ENCODE measurements at regions not wholly inside any gene's neighbourhood (a gene's known extent, or its start where the extent isn't known, plus 50 kb on each side); places are given as distances from the start of the nearest gene placed in this dataset.

DNA sequence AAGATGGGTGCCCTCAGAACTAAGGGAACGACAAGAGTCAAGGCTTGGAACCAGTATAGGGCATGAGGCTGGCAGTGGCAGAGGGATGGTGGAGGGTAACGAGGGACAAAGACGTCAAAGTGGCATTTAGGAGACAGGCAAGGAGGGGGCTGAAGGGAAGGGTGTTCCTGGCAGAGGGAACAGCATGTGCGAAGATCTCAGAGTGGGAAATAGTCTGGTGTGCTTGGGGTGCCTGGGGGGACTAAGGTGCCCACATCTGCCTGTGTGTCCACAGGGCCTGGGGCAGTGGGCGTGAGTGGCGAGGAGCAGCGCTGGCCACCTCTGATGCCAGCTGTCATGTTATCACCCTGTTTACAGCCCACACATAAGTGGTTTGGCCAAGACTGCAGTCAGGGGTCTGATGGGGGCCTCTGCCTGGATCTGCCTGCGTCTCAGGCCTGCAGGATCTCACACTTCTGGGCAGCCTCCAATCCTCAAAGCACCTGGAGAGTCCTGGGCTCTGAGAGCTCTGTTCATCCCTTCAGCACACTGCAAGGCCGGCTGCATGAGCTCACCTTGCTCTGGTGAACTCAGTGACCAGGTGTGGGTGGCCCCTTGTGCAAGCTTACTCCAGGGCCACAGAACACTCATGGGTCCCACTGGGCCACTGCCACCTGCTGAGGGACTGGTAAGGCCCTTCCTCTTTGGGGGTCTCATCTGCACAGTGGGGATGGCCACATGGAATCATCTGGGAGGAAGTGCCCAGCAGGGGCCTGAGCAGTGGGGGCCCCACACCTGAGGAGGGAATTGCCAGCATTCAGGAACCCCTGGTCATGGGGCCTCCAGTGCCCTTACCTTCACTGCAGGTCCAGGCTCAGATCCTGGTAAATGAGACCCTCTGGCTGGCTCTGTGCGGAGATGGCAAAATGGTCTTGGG is 89.7 kb upstream of the SHISAL1 start:
- no peak for DNase-seq

DNA sequence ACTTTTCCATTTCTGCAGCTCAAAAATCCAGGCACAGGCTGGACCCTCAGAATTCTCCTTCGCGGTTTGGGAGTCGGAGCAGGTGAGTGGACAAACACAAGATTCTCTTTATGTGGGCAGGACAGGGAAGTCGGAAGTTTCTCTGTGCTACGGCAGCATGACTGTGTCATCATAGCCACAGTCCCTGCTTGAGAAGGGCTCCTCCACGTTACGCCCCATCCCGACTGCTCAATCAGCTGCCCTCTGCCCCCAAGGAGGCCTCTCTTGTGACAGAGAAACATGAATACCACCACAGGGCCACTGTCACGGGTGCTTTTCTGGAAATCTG is 89.0 kb upstream of the SHISAL1 start:
- no peak for DNase-seq

DNA sequence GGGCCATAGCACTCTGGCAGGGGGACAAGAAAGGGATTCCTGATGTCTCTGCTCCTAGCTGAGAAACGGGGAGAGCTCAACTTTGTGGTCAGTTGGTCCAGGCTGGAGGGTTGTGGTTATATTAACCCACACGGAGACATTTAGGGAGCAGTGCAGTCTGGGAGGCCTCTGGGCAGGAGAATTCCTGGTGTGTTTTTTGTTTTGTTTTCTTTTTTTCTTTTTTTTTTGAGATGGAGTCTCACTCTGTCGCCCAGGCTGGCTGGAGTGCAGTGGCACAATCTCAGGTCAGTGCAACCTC is 88.0 kb upstream of the SHISAL1 start:
- DNase-seq: no peak

DNA sequence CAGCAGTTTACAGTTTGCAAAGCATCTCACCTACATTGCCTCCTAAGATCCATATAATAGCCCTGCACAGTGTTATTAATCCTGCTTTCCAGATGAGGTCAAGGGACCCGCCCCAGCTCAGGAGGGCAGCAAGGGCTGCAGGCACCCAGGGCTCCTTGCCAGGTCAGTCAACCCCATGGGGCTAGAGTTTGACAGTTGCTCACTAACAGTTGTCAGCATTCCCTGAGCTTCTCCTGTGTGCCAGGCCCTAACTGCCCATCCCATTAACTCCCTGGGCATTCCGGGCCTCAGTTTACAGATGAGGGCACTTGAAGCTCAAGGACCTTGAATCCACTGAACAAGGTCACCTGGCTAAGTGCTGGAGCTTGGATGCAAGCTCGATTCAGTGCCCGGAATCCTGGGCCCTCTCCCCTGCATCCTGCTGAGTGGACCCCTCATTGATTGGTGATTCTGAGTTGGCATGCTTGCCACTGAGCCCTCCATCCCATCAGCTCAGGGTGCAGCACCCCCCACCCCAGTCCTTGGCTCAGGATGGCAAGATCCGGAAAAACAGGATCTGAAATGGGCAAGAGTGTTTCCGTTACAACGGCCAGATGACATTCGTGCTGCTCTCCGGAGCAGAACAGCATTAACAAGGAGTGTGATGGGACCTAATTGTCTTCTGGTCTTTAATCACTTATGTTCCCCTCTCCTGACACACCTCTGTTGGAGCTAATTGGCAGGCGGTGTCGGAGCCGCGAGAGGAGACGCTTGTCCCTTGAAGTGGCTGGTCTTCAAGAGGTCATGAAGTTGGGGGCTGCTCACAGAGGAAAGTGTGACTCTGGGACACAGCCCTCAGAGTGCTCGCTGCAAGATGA is 87.4 kb upstream of the SHISAL1 start:
- no peak for DNase-seq

DNA sequence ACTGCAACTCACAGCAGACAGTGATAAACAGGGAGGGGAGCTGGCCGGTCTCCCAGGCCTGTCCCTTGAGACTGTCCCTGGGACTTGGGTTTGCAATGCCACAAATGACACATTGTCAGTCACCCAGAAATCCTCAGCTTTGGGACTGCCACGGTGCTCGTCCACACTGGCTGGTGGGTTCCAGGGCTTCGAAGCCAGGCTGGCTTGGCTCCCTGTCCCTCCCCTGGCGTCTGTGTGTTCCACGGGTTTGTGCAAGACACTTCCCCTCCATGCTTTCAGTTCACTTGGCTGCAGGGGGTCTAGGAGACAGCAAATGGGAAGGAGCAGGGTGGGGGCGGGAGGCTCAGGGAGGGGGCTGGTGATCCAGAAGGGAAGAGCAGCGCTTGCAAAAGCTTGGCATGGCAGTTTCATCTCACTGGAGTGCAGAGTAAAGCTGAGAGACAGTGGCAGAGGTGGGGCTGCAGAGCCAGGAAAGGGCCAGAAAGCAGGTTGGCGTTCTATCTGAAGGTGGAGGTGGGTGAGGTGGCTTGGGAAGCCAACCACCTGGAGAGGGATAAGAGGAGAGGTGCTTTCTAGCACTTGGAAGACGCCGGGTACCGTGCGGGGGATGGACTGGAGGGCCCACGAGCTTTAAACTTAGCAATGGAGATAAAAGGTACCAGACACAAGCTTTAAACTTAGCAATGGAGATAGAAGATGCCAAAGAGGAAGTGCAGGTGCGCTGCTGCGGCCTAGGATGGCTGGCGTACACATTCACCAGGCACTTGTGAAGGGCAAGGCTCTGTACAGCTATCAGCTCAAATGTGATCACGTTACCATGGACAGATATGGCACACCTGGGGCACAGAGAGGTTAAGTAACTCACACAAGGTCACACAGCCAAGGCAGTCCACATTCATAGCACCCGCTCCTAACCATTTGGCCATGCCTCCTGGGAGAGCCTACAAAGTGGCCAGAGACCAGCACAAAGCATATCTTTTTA is 86.4 kb upstream of the SHISAL1 start:
- DNase-seq: no peak

DNA sequence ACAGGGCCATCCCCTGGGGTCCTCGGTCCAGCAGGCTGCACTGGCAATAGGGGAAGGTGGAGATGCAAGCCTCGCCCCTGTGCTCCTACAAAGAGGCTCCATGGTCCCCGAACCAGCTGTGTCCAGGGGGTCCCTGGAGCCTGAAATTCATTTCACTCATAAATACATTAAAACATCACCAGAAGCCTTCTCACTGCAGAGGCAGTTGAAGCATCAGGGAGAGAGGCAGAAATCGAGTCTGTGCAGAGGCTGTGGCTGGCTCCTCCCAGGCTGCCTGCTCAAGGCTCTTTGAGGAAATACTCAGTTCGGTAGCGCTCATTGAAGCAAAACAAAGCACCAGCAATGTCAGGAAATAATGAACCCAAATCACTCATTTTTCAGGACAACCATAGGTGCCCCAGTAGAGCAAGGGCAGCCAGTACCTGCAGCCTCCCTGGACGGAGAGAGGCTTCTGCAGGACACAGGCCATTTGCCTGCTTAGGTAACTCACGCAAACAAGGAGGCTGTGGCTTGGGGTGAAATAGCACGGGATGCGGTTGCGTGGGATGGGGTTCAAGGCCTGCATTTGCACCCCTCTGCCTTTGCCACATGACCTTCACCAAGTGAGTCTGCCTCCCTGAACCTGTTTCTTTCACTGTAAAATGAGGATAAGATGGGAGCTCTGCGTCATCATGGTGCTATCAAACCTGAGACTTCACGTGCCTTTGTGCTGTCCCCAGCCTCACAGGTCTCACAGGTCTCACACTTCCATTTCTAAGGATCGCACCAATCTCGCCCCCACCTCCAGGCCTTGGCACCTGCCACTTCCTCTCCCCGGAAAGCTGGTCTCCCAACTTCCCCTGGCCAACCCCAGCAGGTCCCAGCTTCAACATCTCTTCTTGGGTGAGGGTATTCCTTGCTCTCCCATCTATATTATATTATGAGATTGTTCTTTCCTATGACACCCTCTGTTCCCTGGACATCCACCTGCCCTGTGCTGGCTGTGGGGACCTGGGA is 84.3 kb upstream of the SHISAL1 start:
- no peak for DNase-seq

DNA sequence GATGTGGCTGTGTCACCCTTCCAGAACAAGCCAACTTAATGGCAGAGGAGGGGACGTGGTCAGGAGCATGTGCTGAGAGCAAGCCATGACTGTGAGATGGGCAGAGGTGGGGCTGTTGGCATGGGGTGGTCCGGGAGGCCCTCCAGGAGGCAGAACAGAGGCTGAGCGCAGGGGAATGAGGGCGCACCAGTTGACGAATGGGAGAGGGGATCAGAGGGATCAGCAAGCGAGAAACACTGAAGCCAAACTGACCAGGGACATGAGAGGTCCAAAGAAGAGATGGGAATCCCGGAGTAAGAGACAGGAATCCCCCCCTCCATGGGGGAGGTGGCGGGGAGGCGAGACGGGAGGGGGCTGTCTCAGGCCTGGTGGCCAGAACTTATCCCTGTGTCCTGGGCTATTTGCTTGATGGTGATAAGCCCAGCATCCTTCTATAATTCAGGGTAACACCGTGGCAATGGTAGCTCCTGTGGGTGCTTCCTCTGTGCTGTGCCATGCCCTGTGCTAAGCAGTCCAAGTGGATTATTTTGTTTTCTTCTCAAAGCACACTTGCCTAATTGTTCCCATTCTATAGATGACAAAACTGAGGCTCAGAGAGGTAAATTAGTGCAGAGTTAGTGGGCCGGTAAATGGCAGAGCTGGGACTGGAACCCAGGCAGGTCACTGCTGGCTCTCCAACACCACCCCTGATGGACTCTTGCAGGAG is 83.4 kb upstream of the SHISAL1 start:
- no peak for DNase-seq

DNA sequence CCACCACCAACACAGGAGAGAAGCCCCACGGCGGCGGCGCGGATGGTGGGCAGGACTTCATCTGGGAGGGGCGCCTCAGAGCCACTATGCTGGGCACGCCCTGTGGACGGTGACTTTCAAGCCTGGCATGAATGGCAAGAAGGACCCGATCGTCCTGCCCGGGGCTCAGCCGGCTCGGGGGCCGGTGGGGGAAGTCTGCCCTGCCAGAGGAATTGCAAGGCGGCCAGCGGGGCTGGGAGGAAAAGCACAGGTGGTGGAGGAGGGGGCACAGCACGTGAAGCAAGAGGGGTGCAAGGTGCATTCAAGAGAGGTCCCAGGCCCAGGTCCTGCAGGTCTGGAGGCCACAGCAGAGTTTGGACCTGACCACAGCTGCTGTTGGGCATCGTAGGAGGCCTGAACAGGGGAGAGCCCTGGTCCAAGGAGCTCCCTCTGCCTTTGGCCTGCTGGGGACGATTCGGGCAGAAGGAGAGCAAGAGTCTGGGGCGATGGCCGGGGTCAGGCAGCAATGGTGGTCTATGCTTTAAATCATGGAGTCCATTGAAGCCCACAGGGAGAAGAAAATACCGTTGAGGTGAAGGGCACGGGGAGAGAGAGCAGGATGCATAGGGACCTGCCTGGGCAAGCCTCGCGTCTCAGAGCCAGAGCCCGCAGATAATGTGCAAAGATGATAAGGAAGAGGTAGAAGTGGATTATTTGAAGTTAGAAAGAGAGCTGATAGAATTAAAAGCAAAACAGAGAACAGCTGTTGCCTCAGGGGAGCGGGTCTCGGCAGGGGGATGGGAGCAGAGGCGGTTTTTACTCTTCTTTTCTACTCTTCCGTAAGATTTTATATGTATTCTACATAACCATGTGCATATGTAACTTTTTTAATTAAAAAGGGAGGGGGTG is 82.6 kb upstream of the SHISAL1 start:
- DNase-seq: no peak

DNA sequence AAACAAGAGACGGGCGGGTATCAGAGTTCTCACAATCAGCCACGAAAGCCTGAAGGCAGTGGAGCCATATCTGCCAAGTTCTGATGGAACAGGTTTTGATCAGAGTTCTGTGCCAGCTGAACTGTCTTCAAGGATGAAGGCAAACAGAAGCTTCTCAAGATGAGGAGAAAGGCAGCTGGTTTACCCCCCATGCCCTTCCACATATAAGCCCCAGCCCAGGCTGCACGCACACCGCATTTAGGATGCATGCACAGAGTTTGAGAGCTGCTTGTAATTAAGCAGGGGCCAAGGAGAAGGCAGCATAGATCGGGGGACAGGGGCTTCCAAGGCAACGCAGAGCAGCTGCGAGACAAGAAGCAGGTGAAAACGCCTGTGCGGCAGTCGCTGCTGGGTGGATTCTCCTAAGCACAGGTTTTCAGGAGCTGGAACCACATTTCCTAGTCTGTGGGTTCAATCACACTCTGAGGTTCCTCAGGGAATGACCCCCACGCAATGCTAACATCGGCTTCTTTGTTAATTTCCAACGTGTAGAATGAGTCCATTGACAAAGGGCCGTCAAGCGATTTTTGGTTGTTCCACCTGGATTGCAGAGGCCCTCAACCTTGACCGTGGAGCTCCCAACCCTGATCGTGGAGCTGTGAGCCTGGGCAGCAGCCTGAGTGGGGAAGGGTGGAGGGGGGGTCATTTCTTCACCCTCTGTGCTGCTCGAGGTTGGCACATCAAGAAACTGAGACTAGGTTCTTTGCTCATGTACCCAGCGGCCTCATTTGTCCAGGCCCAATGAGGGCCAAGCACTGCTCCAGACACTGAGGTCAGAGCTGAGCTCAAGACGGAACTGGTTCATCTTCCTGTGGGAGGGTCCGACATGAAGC is 81.7 kb upstream of the SHISAL1 start:
- no peak for DNase-seq

DNA sequence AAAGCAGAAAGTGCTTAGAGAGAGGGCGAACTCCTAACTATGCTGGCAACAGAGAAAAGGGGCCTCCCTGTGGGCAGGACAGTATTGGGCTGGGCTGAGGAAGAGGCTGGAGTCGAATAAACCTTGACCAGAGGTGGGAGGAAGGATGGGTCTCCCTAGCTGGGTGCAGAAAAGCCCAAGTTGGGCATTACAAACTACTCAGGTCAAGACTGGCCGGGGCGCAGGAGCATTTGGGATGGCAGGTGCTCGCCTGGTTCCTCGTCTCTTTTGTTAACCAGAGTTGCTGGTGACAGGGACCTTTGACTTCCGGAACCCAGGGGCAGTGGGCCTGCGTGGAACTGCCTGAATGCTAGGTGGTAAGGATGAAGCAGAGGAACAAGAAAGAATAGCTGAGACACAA is 80.3 kb upstream of the SHISAL1 start:
- no peak for DNase-seq

DNA sequence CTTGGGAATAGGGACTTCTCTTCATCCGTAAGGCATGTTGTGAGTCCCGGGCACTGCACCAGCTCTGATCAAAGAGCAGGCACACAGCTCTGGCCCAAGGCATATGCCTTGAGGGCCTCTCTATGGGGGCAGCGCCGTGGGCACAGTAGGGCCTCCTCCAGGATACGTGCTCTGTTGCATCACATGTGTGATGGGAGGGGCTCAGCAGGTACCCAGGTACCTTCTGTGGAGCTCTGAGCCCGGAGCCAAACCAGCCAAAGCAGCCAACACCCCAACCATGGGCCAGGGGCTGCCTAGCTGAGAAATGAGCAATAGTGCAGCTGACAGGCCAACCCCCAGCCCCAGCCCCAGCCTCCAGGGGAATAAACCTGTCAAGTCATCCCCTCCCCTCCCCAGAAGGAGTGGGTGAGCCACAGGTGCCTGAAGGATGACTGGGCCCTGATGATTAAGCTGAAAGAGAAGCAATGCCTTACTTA is 79.7 kb upstream of the SHISAL1 start:
- DNase-seq: no peak

DNA sequence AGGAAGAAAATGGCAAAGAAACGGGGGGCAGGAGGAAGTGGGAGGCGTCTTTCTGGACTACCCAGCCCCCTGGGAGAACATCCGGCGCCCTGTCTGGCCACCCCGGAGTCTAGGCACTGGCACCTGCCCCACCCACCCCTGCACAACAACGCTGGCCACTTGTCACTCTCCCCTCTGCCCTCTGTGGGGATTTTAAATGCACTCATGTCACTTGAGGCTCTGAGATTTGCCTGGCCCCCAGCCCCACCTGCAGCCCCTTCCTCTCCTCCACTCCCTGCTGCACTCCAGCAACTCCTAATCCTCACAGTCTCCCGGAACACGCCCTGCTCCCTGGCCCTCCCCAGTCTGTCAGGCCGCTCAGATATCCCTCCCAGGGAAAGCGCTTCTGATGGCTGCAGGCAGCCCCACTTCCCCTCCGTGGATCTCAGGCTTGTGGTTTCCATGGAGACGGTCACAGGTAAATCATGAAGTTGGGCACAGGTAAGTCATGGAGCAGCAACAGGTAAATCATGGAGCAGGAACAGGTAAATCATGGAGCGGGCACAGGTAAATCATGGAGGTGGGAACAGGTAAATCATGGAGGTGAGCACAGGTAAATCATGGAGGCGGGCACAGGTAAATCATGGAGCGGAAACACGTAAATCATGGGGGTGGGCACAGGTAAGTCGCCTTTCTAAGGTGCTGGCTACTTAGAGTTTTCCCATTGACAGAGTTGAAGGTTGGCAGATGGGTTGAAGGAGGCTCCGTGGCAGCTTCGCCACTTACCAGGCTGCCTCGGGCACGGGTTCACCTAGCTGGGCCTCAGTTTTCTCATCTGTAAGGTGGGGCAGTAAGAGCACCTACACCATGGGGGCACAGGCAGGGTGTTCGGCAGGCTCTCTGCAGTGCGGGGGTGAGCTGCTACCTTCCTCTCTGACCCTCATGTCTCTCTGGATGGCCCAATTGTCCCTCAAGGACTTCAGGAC is 79.0 kb upstream of the SHISAL1 start:
- DNase-seq: no peak

DNA sequence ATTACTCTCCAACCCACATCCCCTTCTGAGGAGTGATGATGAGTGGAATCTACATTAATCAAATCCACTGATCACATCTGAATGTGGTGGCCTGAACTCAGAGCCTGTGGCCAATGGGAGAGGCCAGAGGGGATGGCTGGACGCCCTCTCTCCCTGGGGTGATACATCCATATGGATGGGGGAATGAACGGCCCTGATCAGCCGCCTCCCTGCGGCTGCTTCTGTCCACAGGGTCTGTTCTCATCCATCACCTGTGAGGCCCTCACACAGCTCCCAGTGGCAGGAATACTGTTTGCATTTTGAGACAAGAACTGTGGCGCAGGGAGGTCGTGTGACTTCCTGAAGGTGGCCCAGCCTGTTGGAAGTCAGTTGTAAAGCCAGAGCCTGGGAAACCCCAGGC is 78.3 kb upstream of the SHISAL1 start:
- no peak for DNase-seq

DNA sequence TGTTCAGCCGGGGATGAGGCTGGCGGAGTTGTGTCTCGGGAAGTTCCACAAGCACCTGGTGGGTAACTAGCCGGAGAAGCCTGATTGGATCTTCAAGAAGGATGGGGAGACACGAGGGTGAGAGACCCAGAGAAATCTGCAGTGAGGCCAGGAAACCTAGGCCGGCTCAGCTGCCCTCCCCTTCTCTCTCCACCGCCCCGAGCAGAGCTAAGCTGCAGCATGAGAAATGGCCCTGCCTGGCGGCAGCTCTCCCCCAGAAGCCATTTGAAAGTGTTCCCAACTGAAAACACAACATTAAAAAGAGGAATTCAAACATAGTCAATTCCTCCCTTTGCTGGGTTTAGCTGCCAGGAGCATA is 77.8 kb upstream of the SHISAL1 start:
- DNase-seq: no peak

DNA sequence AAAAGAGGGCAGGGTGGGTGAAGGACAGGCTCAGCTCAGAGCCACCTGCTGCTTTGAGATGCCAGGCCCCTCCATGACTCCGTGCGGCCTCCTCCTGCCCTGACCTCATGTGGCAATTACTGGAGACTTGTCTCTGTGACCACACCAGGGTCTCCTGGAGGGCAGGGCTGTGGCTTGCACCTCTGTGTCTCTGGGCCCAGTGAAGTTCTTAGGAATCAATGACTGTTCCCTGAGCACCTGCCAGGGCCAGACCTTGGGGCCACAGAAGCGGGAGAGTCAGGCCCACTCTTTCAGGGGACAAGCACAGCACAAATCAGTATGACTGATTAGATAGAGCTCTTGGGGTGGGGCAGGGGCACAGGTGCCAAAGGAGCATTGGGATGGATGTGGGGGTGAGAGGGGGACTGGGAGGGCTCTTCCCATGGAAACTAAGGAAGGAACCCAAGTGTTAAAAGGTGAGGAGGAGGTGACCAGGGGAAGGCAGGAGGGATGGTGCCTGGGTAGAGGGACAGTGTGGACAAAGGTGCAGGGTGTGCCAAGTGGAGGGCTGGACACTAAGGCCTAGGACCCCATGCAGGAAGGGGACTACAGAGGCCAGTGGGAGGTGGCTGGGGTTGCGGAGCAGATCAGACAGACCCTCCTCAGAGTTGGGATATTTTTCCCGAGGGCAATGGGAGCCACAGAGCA is 77.3 kb upstream of the SHISAL1 start:
- DNase-seq: no peak

DNA sequence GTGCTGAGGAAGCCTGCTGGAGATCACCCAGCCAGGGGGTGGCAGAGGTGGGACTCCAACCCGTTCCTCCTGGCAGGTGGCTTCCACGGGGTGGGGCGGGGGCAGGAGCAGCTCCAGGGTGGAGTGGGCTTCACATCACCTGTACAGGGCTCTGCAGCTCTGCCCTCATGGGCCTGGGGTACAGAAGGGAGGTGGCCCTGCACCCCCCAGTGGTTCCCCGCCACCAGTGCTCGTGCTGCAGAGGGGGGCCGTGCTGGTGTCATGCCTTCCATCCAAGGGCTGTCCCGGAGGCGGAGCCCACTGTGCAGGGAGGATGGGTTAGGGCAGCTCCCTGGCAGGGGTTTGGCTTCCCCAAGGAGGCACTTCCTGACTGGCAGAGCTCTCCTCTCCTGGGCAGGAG is 76.4 kb upstream of the SHISAL1 start:
- DNase-seq: no peak

Data from left kidney (tissue), 1 donor.